Skeletal muscle tissue (tissue), 3 donors: ENCODE measurements at regions not wholly inside any gene's neighbourhood (a gene's known extent, or its start where the extent isn't known, plus 50 kb on each side); places are given as distances from the start of the nearest gene placed in this dataset.

Experiments
- H3K27ac ChIP-seq: one replicate; pipeline ENCODE4 v1.7.0; 2013; ENCODE audit warnings: mild to moderate bottlenecking, low read depth, low read length, inconsistent platforms
- H3K27me3 ChIP-seq, 3 donors: one replicate each; pipeline ENCODE4 v1.7.0; 2013; ENCODE audit warnings: low read length in 3 of 3; ENCODE audit not compliant: control insufficient read depth in 3 of 3, insufficient read depth in 3 of 3
- H3K36me3 ChIP-seq, 3 donors: one replicate each; pipeline ENCODE4 v1.7.0; 2013; ENCODE audit warnings: low read length in 3 of 3; ENCODE audit not compliant: control insufficient read depth in 3 of 3, insufficient read depth in 3 of 3
- H3K4me1 ChIP-seq, 3 donors: one replicate each; pipeline ENCODE4 v1.7.0; 2013; ENCODE audit warnings: low read length in 3 of 3, mild to moderate bottlenecking in 3 of 3; ENCODE audit not compliant: control insufficient read depth in 3 of 3, insufficient read depth in 3 of 3
- H3K4me3 ChIP-seq, 3 donors: one replicate each; pipeline ENCODE4 v1.7.0; 2013; ENCODE audit warnings: low read length in 3 of 3
- H3K9ac ChIP-seq, 3 donors: one replicate each; pipeline ENCODE4 v1.7.0; 2013; ENCODE audit warnings: low read length in 3 of 3, mild to moderate bottlenecking in 3 of 3, moderate library complexity in 2 of 3, low read depth in 1 of 3
- H3K9me3 ChIP-seq, 3 donors: one replicate each; pipeline ENCODE4 v1.7.0; 2013; ENCODE audit warnings: low read length in 3 of 3; ENCODE audit not compliant: control insufficient read depth in 3 of 3
- donor health status: Osteomylitis.

- Histone ChIP-seq H3K9ac (no peak overlapping the region), H3K9me3 (no peaks in the 10 kb centered on the region), H3K4me3 (no peak overlapping the region), H3K4me1 (no peaks in the 10 kb centered on the region), H3K36me3 (no peaks in the 10 kb centered on the region), H3K27me3 (peaks cover 0 to 3% (median 0%) of the 10 kb centered on the region in 3 donors), H3K27ac (no peak overlapping the region)
Measured at GRCh38 chr6:10033223-10033829, 381.5 kb downstream of the TFAP2A start.

GRCh38 chr6:10031617-10032016 lies 383.3 kb downstream of the TFAP2A start:
- H3K27me3 ChIP-seq = peaks cover 0 to 3% (median 0%) of the 10 kb centered on the region in 3 donors
- H3K27ac ChIP-seq = no peak overlapping the region
- no peaks in the 10 kb centered on the region for H3K36me3 ChIP-seq
- H3K4me1 ChIP-seq = no peaks in the 10 kb centered on the region
- H3K9ac ChIP-seq = no peak overlapping the region
- H3K4me3 ChIP-seq = no peak overlapping the region
- H3K9me3 ChIP-seq = no peaks in the 10 kb centered on the region

DNA sequence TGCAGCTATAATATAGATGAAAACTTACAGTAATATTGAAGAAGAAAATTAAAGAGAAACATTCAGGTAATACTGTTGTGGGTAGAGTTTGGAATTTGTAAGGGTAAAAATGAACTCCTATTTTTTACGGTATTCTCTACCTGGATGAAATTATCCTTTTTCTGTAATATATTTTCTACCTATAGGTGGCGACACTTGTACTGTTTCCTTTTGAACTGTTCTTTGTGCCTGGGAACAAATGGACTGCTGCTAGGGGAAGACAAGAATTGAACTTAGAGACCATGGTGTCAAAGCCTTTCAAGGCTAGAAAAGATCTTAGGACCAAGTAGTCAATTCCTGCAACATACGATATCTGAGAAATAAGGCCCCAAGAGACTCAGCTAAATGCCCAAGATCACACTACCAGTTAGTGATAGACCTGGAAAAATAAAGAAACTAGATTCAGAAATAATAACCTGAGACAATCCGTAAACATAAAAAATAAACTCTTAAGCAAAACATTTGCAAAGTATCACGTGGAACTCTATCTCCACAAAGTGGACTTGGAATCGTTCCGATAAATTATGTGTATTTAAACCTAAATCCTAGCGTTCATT lies 383.8 kb downstream of the TFAP2A start:
- Histone ChIP-seq H3K27ac (no peak overlapping the region), H3K27me3 (peaks cover 0 to 3% (median 0%) of the 10 kb centered on the region in 3 donors), H3K9me3 (no peaks in the 10 kb centered on the region), H3K4me1 (no peaks in the 10 kb centered on the region), H3K4me3 (no peak overlapping the region), H3K36me3 (no peaks in the 10 kb centered on the region), H3K9ac (no peak overlapping the region)

GRCh38 chr6:10028222-10028621 lies 386.7 kb downstream of the TFAP2A start:
- Histone ChIP-seq H3K27ac (no peak overlapping the region), H3K9me3 (no peaks in the 10 kb centered on the region), H3K36me3 (no peaks in the 10 kb centered on the region), H3K4me1 (no peaks in the 10 kb centered on the region), H3K4me3 (no peak overlapping the region), H3K9ac (no peak overlapping the region), H3K27me3 (peaks cover 0 to 3% (median 0%) of the 10 kb centered on the region in 3 donors)

DNA sequence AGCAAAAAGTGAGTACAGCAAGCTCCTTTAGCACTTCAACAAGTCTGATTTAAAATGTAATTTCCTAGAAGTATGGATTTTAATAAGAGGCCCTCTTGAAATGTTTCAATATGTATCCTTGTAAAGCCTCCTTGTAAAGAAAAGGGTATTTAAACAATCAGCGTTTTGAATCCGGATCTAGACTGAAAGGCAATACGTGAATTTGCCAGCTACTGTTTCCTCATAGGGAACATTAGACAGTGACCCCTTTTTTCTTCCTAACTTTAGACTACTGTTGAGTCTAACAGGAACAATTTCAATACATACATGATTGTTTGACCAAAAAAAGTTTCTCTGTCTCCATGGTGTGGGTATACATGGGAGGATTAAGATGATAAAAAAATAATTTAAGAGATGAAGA lies 395.0 kb downstream of the TFAP2A start:
- no peaks in the 10 kb centered on the region for H3K9me3 ChIP-seq
- H3K36me3 ChIP-seq = no peaks in the 10 kb centered on the region
- H3K27me3 ChIP-seq = peaks cover 0 to 5% (median 0%) of the 10 kb centered on the region in 3 donors
- H3K4me3 ChIP-seq = no peak overlapping the region
- H3K4me1 ChIP-seq = no peaks in the 10 kb centered on the region
- no peak overlapping the region for H3K9ac ChIP-seq
- H3K27ac ChIP-seq = no peak overlapping the region

DNA sequence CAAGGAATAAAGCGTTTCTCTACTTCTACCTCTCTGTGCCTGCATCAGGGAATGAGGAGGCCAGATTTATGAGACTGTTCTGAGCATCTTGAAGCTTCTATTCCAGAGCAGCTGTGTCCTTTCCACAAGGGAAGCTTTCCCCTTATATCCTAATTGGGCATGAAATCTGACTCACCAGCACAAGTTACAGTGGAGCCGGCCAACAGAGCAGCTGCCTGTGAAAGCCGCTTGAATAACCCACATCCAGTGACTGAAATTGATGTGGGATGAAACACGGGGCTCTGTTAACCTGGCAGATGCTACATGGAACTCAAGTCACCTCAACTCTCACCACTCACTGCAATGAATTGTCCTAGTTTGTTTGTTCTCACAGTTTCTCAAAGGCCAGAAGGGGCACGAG lies 400.3 kb downstream of the TFAP2A start:
- Histone ChIP-seq H3K27me3 (peaks cover 0 to 3% (median 0%) of the 10 kb centered on the region in 3 donors), H3K4me1 (no peaks in the 10 kb centered on the region), H3K27ac (no peak overlapping the region), H3K4me3 (no peak overlapping the region), H3K36me3 (no peaks in the 10 kb centered on the region), H3K9ac (no peak overlapping the region), H3K9me3 (no peaks in the 10 kb centered on the region)

DNA sequence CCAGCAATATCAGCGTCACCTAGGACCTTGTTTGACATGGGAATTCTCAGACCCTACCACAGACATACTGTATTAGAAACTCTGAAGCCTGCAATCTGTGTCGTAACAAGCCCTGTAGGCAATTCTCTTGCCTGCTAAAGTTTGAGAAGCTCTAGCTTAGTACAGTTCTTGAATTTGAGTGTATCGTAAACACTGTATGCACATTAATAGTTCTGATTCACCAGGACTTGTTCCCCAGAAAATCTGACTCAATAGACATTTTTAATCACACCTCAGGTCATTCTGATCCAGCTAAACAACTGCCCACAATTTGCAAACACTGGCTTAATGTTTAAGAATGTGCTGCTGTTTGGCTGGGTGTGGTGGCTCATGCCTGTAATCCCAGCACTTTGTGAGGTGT lies 414.3 kb downstream of the TFAP2A start:
- Histone ChIP-seq H3K27ac (no peak overlapping the region), H3K9me3 (no peaks in the 10 kb centered on the region), H3K4me1 (no peaks in the 10 kb centered on the region), H3K9ac (no peak overlapping the region), H3K36me3 (no peaks in the 10 kb centered on the region), H3K27me3 (no peaks in the 10 kb centered on the region), H3K4me3 (no peak overlapping the region)

DNA sequence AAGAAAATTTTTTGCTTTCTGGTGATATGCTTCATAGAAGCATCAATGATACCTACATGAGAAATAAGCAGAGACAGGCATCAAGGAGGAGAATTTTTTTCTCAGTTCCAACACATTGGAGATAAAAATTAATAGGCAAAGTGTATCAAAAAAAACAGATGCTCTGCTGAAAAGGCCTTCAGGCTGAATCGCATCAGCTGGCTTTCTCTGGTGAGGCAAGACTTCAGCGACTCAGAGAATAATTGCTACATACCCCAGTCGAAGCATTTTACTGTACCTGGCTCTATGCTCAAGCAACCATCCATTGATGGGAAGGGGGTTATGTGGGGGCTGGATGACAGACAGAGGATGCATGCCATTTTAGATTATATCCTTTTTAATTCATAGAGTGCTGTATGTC lies 415.1 kb downstream of the TFAP2A start:
- no peak overlapping the region for H3K27ac ChIP-seq
- H3K27me3 ChIP-seq = no peaks in the 10 kb centered on the region
- H3K36me3 ChIP-seq = no peaks in the 10 kb centered on the region

DNA sequence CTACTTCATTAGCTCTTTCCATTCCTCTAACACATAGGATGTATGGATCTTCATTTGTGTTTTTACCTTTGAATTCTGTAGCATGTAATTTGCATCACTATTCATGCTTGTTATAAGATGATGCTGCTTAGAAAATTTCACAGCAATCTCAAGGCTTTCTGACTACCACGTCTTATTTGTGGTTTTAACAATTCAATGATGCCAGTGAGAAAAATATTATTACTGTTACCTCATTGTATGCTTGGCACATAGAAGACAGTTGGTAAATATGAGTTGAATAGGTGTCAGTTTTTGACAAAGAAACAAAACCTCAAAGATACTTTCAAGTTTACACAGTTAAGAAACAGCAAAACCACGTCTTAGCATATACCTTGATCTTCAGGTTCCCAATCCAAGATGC lies 428.6 kb downstream of the TFAP2A start:
- Histone ChIP-seq H3K27ac (no peak overlapping the region), H3K27me3 (no peaks in the 10 kb centered on the region), H3K4me3 (no peak overlapping the region), H3K36me3 (no peaks in the 10 kb centered on the region), H3K4me1 (no peaks in the 10 kb centered on the region), H3K9me3 (no peaks in the 10 kb centered on the region), H3K9ac (no peak overlapping the region)

More for the DNA sequence above, 415.1 kb downstream of the TFAP2A start:
- Histone ChIP-seq H3K4me3 (no peak overlapping the region), H3K9ac (no peak overlapping the region), H3K4me1 (no peaks in the 10 kb centered on the region), H3K9me3 (no peaks in the 10 kb centered on the region)

- no peak overlapping the region for H3K4me3 ChIP-seq
- H3K36me3 ChIP-seq = no peaks in the 10 kb centered on the region
- no peaks in the 10 kb centered on the region for H3K4me1 ChIP-seq
- H3K27me3 ChIP-seq = no peaks in the 10 kb centered on the region
- no peak overlapping the region for H3K27ac ChIP-seq
- no peak overlapping the region for H3K9ac ChIP-seq
- H3K9me3 ChIP-seq = no peaks in the 10 kb centered on the region
Measured at GRCh38 chr6:9985481-9985880, 429.4 kb downstream of the TFAP2A start.
